ENCODE measurements at regions not wholly inside any gene's neighbourhood (a gene's known extent, or its start where the extent isn't known, plus 50 kb on each side); places are given as distances from the start of the nearest gene placed in this dataset.

DNA sequence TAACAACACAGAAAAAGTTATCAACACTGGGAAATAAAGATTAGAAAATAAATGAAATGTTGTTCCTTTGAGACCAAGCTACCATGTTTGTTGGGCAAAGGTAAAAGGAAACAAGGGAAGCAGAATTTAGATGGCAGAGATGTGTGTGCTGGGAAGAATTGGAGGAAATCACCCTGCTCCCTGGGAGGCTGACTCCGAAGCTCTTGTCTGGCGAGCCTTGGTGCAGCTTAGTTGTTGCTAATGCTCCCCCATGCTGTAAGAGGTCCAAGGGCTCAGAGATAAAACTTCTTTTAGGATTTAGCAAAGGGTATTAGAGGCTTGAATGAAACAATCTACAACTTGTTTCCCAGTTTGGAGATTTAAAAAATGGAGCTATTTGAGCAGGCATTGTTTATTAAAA lies 123.8 kb upstream of the DDIT4L start:
- Histone ChIP-seq H3K4me3 (ENCODE audit: low read length) (no peak overlapping the region), H3K4me2 (ENCODE audit: low read length) (no peak overlapping the region), H3K9me3 (ENCODE audit: insufficient read depth, low read length) (no peaks in the 10 kb centered on the region), H4K20me1 (ENCODE audit: insufficient read depth, low read length) (no peaks in the 10 kb centered on the region), H3K79me2 (ENCODE audit: low read length) (no peaks in the 10 kb centered on the region), H3K27me3 (ENCODE audit: low read depth, low read length) (no peaks in the 10 kb centered on the region), H3K4me1 (ENCODE audit: low read length) (no peaks in the 10 kb centered on the region), H3K27ac (ENCODE audit: low read length) (no peak overlapping the region), H3K9ac (ENCODE audit: low read length) (no peak overlapping the region), H3K36me3 (replicated peaks; ENCODE audit: low read depth, low read length) (no peaks in the 10 kb centered on the region), H2AFZ (ENCODE audit: low read depth, low read length) (no peak overlapping the region)
- TF ChIP-seq EZH2phosphoT487 (IDR thresholded peaks at IDR 0.05; ENCODE audit: low read depth) = no peak
- TF ChIP-seq, protein P1, sequence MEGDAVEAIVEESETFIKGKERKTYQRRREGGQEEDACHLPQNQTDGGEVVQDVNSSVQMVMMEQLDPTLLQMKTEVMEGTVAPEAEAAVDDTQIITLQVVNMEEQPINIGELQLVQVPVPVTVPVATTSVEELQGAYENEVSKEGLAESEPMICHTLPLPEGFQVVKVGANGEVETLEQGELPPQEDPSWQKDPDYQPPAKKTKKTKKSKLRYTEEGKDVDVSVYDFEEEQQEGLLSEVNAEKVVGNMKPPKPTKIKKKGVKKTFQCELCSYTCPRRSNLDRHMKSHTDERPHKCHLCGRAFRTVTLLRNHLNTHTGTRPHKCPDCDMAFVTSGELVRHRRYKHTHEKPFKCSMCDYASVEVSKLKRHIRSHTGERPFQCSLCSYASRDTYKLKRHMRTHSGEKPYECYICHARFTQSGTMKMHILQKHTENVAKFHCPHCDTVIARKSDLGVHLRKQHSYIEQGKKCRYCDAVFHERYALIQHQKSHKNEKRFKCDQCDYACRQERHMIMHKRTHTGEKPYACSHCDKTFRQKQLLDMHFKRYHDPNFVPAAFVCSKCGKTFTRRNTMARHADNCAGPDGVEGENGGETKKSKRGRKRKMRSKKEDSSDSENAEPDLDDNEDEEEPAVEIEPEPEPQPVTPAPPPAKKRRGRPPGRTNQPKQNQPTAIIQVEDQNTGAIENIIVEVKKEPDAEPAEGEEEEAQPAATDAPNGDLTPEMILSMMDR (IDR thresholded peaks at IDR 0.05; ENCODE audit: low read depth, low read length) = no peak

DNA sequence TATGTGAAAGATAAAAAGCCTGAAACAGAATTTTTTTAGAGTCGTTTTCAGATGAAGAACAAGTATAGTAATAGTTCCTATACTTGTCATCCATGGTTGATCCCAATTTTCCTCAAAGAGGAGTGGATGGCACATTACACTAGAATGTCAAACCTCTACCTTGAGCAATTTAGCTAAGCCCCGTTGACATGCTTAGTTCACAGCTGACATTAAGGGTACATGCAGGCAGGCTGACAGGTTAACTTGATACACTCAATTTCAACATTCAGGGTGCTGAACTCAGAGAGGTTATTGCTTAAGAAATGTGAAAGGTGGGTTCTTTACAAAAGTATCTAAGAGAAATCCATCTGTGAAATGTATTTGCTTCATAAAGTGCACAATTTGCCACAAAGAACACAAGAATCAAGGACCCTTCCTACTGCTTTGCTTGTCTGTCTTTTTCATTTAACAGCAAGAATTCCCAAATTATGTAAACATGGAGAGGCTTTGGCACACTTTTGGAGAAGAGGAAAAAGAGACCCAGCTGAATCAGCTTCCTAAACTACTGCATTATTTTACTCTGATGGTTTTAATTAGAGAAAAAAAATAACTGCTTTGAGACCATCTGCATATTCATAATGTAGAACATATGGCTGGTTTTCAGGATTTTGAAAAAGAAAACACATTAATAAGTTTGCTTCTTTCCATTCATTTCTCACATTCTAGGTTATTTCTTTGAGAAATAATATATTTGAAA lies 122.5 kb upstream of the DDIT4L start:
- Histone ChIP-seq H3K9me3 (ENCODE audit: insufficient read depth, low read length) (no peaks in the 10 kb centered on the region), H3K4me3 (ENCODE audit: low read length) (no peak overlapping the region), H3K27ac (ENCODE audit: low read length) (no peak overlapping the region), H3K79me2 (ENCODE audit: low read length) (no peaks in the 10 kb centered on the region), H4K20me1 (ENCODE audit: insufficient read depth, low read length) (no peaks in the 10 kb centered on the region), H3K4me1 (ENCODE audit: low read length) (no peaks in the 10 kb centered on the region), H3K4me2 (ENCODE audit: low read length) (no peak overlapping the region), H2AFZ (ENCODE audit: low read depth, low read length) (no peak overlapping the region), H3K27me3 (ENCODE audit: low read depth, low read length) (no peaks in the 10 kb centered on the region), H3K36me3 (replicated peaks; ENCODE audit: low read depth, low read length) (no peaks in the 10 kb centered on the region), H3K9ac (ENCODE audit: low read length) (no peak overlapping the region)
- TF ChIP-seq, protein P1 (IDR thresholded peaks at IDR 0.05; ENCODE audit: low read depth, low read length) = no peak
- no peak for TF ChIP-seq EZH2phosphoT487 (IDR thresholded peaks at IDR 0.05; ENCODE audit: low read depth)

DNA sequence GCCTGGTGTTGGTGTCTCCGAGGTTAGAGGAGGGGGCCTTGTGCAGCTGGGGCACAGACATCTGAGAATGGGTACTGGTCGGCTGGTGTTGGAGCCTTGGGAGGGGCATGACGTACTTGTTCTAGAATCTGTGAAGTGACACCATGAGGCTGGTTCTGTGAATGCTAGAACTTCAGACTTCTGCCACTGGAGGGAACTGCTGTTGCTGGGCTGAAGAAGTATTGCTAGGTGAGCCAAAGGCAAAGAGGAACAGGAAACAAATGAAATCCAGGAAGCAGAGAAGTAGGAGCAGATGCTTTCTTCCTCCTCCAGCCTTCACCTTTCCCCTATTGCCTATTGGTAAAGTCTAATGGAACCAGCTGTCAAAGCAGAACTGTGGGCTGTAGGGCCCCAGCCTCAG lies 120.9 kb upstream of the DDIT4L start:
- Histone ChIP-seq H3K4me3 (ENCODE audit: low read length) (no peak overlapping the region), H3K27me3 (ENCODE audit: low read depth, low read length) (no peaks in the 10 kb centered on the region)
- TF ChIP-seq EZH2phosphoT487 (IDR thresholded peaks at IDR 0.05; ENCODE audit: low read depth) = no peak
- TF ChIP-seq, protein P1 (IDR thresholded peaks at IDR 0.05; ENCODE audit: low read depth, low read length) = peak; percentile 18; the same call in 1 of the 2 replicates

DNA sequence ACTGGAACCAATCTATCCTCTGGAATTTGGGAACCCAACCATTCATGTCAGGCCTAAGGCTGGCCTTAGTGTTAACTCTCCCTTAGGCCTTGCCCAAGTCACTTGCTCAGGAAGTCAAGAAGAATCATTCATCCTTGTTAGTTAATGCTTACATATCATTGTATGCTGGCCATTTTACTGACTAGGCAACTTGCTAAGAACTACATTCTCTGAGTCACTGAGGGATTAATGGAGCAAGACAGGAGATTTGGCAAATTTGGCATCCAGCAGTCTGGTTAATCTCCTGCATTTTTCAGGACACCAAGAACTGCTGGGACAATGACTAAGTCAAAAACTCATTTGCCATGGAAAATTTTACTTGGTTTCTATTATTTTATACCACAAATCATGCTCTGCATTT lies 115.8 kb upstream of the DDIT4L start:
- no peak overlapping the region for H3K27ac ChIP-seq (ENCODE audit: low read length)
- H3K4me1 ChIP-seq (ENCODE audit: low read length) = no peaks in the 10 kb centered on the region
- H3K79me2 ChIP-seq (ENCODE audit: low read length) = no peaks in the 10 kb centered on the region
- no peaks in the 10 kb centered on the region for H3K27me3 ChIP-seq (ENCODE audit: low read depth, low read length)
- no peaks in the 10 kb centered on the region for H3K9me3 ChIP-seq (ENCODE audit: insufficient read depth, low read length)
- no peak for TF ChIP-seq EZH2phosphoT487 (IDR thresholded peaks at IDR 0.05; ENCODE audit: low read depth)
- TF ChIP-seq, protein P1 (IDR thresholded peaks at IDR 0.05; ENCODE audit: low read depth, low read length) = no peak
- no peak overlapping the region for H2AFZ ChIP-seq (ENCODE audit: low read depth, low read length)
- no peak overlapping the region for H3K9ac ChIP-seq (ENCODE audit: low read length)
- no peaks in the 10 kb centered on the region for H4K20me1 ChIP-seq (ENCODE audit: insufficient read depth, low read length)
- no peaks in the 10 kb centered on the region for H3K36me3 ChIP-seq (replicated peaks; ENCODE audit: low read depth, low read length)
- no peak overlapping the region for H3K4me2 ChIP-seq (ENCODE audit: low read length)
- no peak overlapping the region for H3K4me3 ChIP-seq (ENCODE audit: low read length)

More for the DNA sequence above, 120.9 kb upstream of the DDIT4L start:
- no peaks in the 10 kb centered on the region for H3K9me3 ChIP-seq (ENCODE audit: insufficient read depth, low read length)
- no peak overlapping the region for H2AFZ ChIP-seq (ENCODE audit: low read depth, low read length)
- H3K4me2 ChIP-seq (ENCODE audit: low read length) = no peak overlapping the region
- H3K27ac ChIP-seq (ENCODE audit: low read length) = no peak overlapping the region
- H4K20me1 ChIP-seq (ENCODE audit: insufficient read depth, low read length) = no peaks in the 10 kb centered on the region
- H3K79me2 ChIP-seq (ENCODE audit: low read length) = no peaks in the 10 kb centered on the region
- no peaks in the 10 kb centered on the region for H3K4me1 ChIP-seq (ENCODE audit: low read length)
- H3K36me3 ChIP-seq (replicated peaks; ENCODE audit: low read depth, low read length) = no peaks in the 10 kb centered on the region
- H3K9ac ChIP-seq (ENCODE audit: low read length) = no peak overlapping the region

All from OCI-LY3 (cell line).